Right lobe of liver (tissue), 6 donors: ENCODE measurements at regions not wholly inside any gene's neighbourhood (a gene's known extent, or its start where the extent isn't known, plus 50 kb on each side); places are given as distances from the start of the nearest gene placed in this dataset.

ENCODE experiments used
- ATAC-seq, 4 donors: fragments of 200-7000 bp; cut with Tn5 transposase; one replicate each; pipeline ENCODE4 v1.9.1; 2020; ENCODE audit warnings: mild to moderate bottlenecking in 4 of 4, moderate library complexity in 4 of 4
- DNase-seq, 3 donors: peaks; one replicate each; pipeline ENCODE4 v3.0.0-alpha.2; 2020
- H3K27ac ChIP-seq, 3 donors: fragments of 200-600 bp; one replicate each; pipeline ENCODE4 v1.8.0; 2022
- H3K27me3 ChIP-seq, 2 donors: fragments of 200-600 bp; one replicate each; pipeline ENCODE4 v1.8.0; 2022
- H3K36me3 ChIP-seq, 4 donors: fragments of 200-600 bp; sonication (generic) in 1 of 4; one replicate each; pipeline versions ENCODE4 v1.5.1 to v1.8.0; 2017 to 2022; ENCODE audit warnings: control low read depth in 1 of 4
- H3K4me1 ChIP-seq, 4 donors: fragments of 200-600 bp; sonication (generic) in 1 of 4; one replicate each; pipeline versions ENCODE4 v1.5.1 to v1.8.0; 2017 to 2022; ENCODE audit warnings: control low read depth in 1 of 4
- H3K4me3 ChIP-seq, 3 donors: fragments of 200-600 bp; one replicate each; pipeline ENCODE4 v1.8.0; 2022
- H3K9me3 ChIP-seq, 4 donors: fragments of 200-600 bp; sonication (generic) in 1 of 4; one replicate each; pipeline versions ENCODE4 v1.5.1 to v1.8.0; 2017 to 2022; ENCODE audit warnings: control low read depth in 1 of 4
- CTCF ChIP-seq, 4 donors: fragments of 200-600 bp in 3 of 4; fragments of 450-650 bp in 1 of 4; IDR thresholded peaks; one replicate each; pipeline versions ENCODE4 v1.5.1 to v1.8.0; 2016 to 2022; ENCODE audit warnings: antibody characterized with exemption in 4 of 4, mild to moderate bottlenecking in 2 of 4
- POLR2A ChIP-seq: fragments of 450-650 bp; IDR thresholded peaks from one replicate; pipeline ENCODE4 v1.6.1; 2017; ENCODE audit warnings: antibody characterized with exemption, mild to moderate bottlenecking
- WGBS: methylation state at CpG from one replicate; pipeline ENCODE4 v1.1.6; 2018; ENCODE audit warnings: low coverage, low lambda C conversion rate; ENCODE audit not compliant: insufficient coverage; ENCODE audit errors: missing lambda C conversion rate; 5-methylcytosine and 5-hydroxymethylcytosine counted together
- intact Hi-C, 2 donors: fragments of 100-400 bp; cut with DNase I; formaldehyde crosslinking; loops; one replicate each; pipeline versions ENCODE4 v1.11.2 to v1.14.1; 2022
- donor health status: DM: no; HTN: yes; CAD: no.
- donor health status: DM: no; HTN: no; CAD: no.
- donor health status: DM: no; HTN: no; CAD: no.
- donor health status: DM: no; HTN: yes; CAD: no.
- donor health status: DM: no; HTN: yes; CAD: no.

GRCh38 chr11:114816791-114817190, 138.5 kb downstream of the NXPE2 start:
- Histone ChIP-seq H3K27ac (no peak overlapping the region), H3K4me3 (no peak overlapping the region), H3K9me3 (no peaks in the 10 kb centered on the region), H3K4me1 (no peaks in the 10 kb centered on the region), H3K36me3 (no peaks in the 10 kb centered on the region), H3K27me3 (no peaks in the 10 kb centered on the region)
- 68% methylated on average over 2 of the region's 2 CpGs for WGBS
- DNase-seq (no peak), ATAC-seq (no peak)
- intact Hi-C loops: no loop called here
- no peak for TF ChIP-seq CTCF (IDR thresholded peaks at IDR 0.05)
- no peak for TF ChIP-seq POLR2A

- TF ChIP-seq POLR2A (no peak), CTCF (IDR thresholded peaks at IDR 0.05) (no peak)
- Histone ChIP-seq H3K27ac (no peak overlapping the region), H3K4me3 (no peak overlapping the region), H3K4me1 (no peaks in the 10 kb centered on the region), H3K27me3 (no peaks in the 10 kb centered on the region), H3K36me3 (no peaks in the 10 kb centered on the region), H3K9me3 (no peaks in the 10 kb centered on the region)
- intact Hi-C loops: no loop called here
- WGBS: 7% methylated on average over 6 of the region's 6 CpGs
- no peak for DNase-seq
- ATAC-seq: no peak
Observed at GRCh38 chr11:114818382-114818781, 140.1 kb downstream of the NXPE2 start.

- Histone ChIP-seq H3K36me3 (no peaks in the 10 kb centered on the region), H3K9me3 (no peaks in the 10 kb centered on the region), H3K27me3 (no peaks in the 10 kb centered on the region), H3K27ac (no peak overlapping the region), H3K4me1 (no peaks in the 10 kb centered on the region), H3K4me3 (no peak overlapping the region)
- no peak for DNase-seq
- intact Hi-C loops: no loop called here
- 40% methylated on average over 4 of the region's 4 CpGs for WGBS
- TF ChIP-seq CTCF (IDR thresholded peaks at IDR 0.05): no peak
- TF ChIP-seq POLR2A: no peak
- no peak for ATAC-seq
Observed at GRCh38 chr11:114819028-114819427, 140.7 kb downstream of the NXPE2 start.

GRCh38 chr11:114820621-114821020, 142.3 kb downstream of the NXPE2 start:
- Histone ChIP-seq H3K9me3 (no peaks in the 10 kb centered on the region), H3K4me3 (no peak overlapping the region), H3K27ac (no peak overlapping the region), H3K4me1 (no peaks in the 10 kb centered on the region), H3K27me3 (no peaks in the 10 kb centered on the region), H3K36me3 (no peaks in the 10 kb centered on the region)
- intact Hi-C loops: no loop called here
- 55% methylated on average over 4 of the region's 5 CpGs for WGBS
- DNase-seq (no peak), ATAC-seq (no peak)
- TF ChIP-seq CTCF (IDR thresholded peaks at IDR 0.05) (no peak), POLR2A (no peak)
